GM18502 (cell line): ENCODE measurements at regions not wholly inside any gene's neighbourhood (a gene's known extent, or its start where the extent isn't known, plus 50 kb on each side); places are given as distances from the start of the nearest gene placed in this dataset.
"Not testable (repeated sequence)": the region's sequence is repeated elsewhere in the genome, so short reads cannot be mapped to it uniquely, and the experiment has no call there.

ENCODE experiments used
- ATAC-seq: cut with Tn5 transposase; IDR thresholded peaks from one replicate; pipeline ENCODE4 v1.9.1; 2021; ENCODE audit warnings: mild to moderate bottlenecking; ENCODE audit not compliant: unreplicated experiment, poor library complexity

DNA sequence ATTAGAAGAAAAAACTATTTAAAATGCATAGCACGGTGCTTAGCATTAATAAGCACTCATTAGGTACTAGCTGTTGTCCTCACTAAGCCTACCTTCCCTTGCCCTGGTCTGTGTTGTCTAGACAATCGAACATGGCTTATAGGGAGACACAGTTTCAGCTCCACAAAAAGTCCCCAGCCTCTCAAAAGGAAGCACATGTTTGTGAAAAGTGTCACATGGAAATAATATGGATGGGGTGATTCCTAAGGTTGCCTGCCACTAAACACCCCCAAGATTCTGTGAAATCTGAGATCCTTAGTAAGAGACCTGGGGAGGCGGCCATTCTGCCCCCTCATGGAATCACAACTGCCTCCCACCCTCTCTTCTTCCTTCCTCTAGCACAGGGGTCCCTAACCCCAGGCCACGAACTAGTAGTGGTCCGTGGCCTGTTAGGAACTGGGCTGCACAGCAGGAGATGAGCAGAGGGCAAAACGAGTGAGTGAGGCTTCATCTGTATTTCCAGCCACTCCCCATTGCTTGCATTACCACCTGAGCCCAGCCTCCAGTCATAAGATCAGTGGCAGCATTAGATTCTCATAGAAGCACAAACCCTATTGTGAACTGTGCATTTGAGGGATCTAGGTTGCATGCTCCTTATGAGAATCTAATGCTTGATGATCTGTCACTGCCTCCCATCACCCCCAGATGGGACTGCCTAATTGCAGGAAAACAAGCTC is 59.6 kb upstream of the NDUFV2 start:
- no peak for ATAC-seq

DNA sequence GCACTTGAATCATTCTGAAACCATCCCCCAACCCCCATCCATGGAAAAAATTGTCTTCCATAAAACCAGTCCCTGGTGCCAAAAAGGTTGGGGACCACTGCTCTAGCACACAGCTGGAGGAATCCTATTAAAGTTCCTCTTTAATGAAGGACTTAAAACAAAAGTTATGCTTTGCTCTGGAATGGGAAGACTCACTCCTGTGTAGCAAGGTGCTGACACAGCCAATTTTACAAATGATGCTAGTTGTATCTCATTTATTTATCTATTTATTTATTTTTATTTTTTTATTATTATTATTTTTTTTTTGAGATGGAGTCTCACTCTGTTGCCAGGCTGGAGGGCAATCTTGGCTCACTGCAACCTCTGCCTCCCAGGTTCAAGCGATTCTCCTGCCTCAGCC is 58.9 kb upstream of the NDUFV2 start:
- ATAC-seq = no peak

DNA sequence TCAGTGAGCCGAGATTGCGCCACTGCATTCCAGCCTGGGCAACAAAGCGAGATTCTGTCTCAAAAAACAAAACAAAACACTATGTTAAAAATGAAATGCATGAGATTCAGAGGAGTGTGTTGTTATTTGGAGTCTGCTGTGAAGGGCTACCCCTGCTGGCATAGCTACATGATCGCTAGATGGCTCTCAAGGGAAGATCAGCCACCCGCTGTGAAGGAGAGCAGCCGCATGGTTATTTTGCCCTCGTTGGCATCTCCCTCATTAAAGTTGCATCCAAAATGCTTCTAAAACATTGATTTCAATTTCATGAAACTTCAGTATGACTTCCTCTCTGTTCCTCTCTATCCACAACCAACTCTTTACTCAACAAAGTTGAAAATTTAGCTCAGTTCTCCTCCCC is 54.8 kb upstream of the NDUFV2 start:
- ATAC-seq = no peak

DNA sequence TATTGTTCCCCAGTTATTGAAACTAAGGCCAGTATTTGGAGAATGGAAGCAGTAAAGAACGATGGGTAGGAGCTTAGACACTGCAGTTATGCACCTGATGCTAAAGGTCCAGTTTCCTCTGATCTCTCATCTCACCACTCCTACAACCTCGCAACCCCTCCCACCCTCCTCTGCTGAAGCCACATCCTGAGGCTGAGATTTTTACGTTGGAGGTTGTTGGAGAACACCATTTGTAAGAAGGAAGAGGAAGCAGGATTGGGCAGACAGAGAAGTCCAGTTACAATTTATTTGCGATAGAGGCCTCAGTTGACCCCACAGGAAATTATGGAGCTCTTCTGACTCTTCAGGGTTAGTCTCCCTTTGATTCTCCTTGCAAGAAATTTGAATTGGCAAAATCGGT is 54.3 kb upstream of the NDUFV2 start:
- ATAC-seq = no peak

DNA sequence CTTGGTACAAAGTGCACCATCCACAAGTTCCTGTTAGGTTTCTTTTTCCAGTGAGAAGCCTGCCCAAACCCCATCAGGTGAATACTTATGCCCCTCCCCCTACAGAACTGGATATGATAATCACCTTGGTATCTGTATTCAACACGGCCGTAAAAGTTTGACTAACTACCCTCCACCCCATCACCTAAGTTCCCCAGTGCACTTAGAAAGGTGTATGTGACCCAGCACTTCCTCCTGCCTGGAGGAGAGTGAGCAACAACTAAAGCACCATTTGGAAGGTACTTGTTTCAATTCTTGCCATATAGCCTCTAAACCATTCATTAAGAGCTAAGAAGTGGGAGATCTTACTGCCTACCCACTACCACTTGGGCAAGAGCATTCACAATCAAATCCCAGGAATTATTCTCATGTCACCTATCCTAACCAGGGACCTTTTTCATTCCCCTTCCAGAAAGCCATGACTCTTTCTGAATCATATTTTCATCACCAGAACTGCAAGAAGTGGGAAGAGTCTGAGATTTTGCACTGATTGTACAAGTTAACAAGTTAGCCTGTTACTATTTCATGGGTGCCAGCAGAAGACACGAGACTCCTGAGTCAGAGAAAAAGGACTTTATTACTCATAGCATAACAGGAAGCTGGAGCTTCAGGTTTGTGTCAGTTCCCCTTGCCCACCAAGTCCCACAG is 53.5 kb upstream of the NDUFV2 start:
- ATAC-seq = peak; percentile 46

DNA sequence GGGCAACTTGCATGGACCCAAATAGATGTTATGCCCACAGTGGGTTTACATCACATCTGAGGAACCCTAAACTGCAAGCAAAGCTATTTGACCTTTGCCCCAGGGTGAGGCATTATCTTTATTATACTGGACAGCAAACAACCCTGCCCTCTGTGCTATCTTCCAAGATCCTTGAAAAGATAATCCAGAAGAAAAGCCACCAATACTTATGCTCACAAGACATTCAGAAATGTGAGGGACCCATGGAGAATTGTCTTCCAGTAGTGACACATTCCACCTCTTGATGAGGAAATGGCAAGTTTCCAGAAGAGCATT is 53.0 kb upstream of the NDUFV2 start:
- ATAC-seq = no peak

DNA sequence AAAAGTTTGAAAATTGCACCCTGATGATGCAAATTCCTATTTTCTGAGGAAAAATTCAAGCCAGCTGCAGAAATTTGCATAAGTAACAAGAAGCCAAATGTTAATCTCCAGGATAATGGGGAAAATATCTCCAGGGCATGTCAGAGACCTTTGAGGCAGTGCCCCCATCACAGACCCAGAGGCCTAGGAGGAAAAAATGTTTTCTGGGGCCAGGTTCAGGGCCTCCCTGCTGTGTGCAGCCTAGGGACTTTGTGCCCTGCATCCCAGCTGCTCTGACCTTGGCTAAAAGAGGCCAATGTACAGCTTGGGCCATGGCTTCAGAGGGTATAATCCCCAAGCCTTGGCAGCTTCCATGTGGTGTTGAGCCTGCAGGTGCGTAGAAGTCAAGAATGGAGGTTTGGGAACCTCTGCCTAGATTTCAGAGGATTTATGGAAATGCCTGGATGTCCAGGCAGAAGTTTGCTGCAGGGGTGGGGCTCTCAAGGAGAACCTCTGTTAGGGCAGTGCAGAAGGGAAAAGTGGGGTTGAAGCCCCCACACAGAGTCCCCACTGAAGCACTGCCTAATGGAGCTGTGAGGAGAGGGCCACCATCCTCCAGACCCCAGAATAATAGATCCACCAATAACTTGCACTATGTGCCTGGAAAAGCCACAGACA is 51.7 kb upstream of the NDUFV2 start:
- not testable (repeated sequence) for ATAC-seq
